Endothelial cell of umbilical vein (primary cell): ENCODE measurements at regions not wholly inside any gene's neighbourhood (a gene's known extent, or its start where the extent isn't known, plus 50 kb on each side); places are given as distances from the start of the nearest gene placed in this dataset.

Experiments used
- BruUV-seq: library from RNA; stranded (reverse); fragments of 400-500 nt; replicated peaks from 2 replicates; lab custom pipeline; 2021; lab: Mats Ljungman, UMichigan
- CTCF ChIA-PET: fragments of 300-600, 350-600 bp; sonication (Branson Sonifier 250); formaldehyde crosslinking; loops from one replicate; lab custom pipeline; 2021; ENCODE audit warnings: antibody characterized with exemption, inconsistent platforms; lab: Charles Lee
- POLR2A ChIA-PET: fragments of 300-600, 350-600 bp; sonication (Branson Sonifier 250); formaldehyde crosslinking; loops from one replicate; lab custom pipeline; 2021; ENCODE audit warnings: antibody characterized with exemption, inconsistent platforms; lab: Charles Lee
- DNase-seq: peaks from one replicate; pipeline ENCODE4 v3.0.0-alpha.2; 2011; ENCODE audit warnings: low read depth, low spot score
- FAIRE-seq: peaks from 2 replicates; lab custom pipeline; 2011; peaks lifted over from hg19 to GRCh38; lab: Jason Lieb, UNC
- H2AFZ ChIP-seq: 2 replicates; pipeline ENCODE4 v1.6.0; 2012; ENCODE audit warnings: low read depth, low read length, control low read depth, inconsistent platforms
- H3K27ac ChIP-seq: 2 replicates; pipeline ENCODE4 v1.5.1; 2011; ENCODE audit warnings: low read depth, mild to moderate bottlenecking, control low read depth, low read length, moderate library complexity; ENCODE audit not compliant: insufficient read depth
- H3K27me3 ChIP-seq, 2 experiments: 2 replicates each; pipeline versions ENCODE4 v1.6.0 to v1.6.1; 2011; ENCODE audit warnings: low read length in 2 of 2, mixed read lengths in 1 of 2; ENCODE audit not compliant: control insufficient read depth in 2 of 2, insufficient read depth in 2 of 2
- H3K36me3 ChIP-seq, 2 experiments: 2 replicates in 1 of 2; 3 replicates in 1 of 2; pipeline ENCODE4 v1.5.1; 2011; ENCODE audit warnings: low read length in 2 of 2, mild to moderate bottlenecking in 1 of 2, moderate library complexity in 1 of 2; ENCODE audit not compliant: control insufficient read depth in 2 of 2, insufficient read depth in 2 of 2; ENCODE audit errors: extremely low read depth in 1 of 2
- H3K4me1 ChIP-seq: 3 replicates; pipeline ENCODE4 v1.5.1; 2011; ENCODE audit warnings: mild to moderate bottlenecking, low read length; ENCODE audit not compliant: control insufficient read depth, insufficient read depth; ENCODE audit errors: extremely low read depth
- H3K4me2 ChIP-seq: 2 replicates; pipeline ENCODE4 v1.6.1; 2011; ENCODE audit warnings: low read length, control low read depth, mixed read lengths; ENCODE audit not compliant: insufficient read depth
- H3K4me3 ChIP-seq, 3 experiments: fragments of 200-600 bp in 1 of 3; sonication (generic), shearing (Covaris generic) in 1 of 3; replicated peaks in 1 of 3; 2 replicates each; pipeline ENCODE4 v1.5.1; 2011 to 2016; ENCODE audit warnings: control low read depth in 3 of 3, low read length in 3 of 3, mild to moderate bottlenecking in 2 of 3, inconsistent platforms in 1 of 3, low read depth in 1 of 3, moderate library complexity in 1 of 3; ENCODE audit not compliant: insufficient read depth in 1 of 3
- H3K79me2 ChIP-seq: 2 replicates; pipeline ENCODE4 v1.6.0; 2012; ENCODE audit warnings: low read length, inconsistent platforms; ENCODE audit not compliant: control insufficient read depth, insufficient read depth
- H3K9ac ChIP-seq: replicated peaks from 2 replicates; pipeline ENCODE3; 2011; ENCODE audit warnings: low read length, control low read depth; ENCODE audit not compliant: insufficient read depth; ENCODE audit errors: extremely low read depth
- H3K9me1 ChIP-seq: replicated peaks from 3 replicates; pipeline ENCODE4 v1.6.0; 2011; ENCODE audit warnings: mild to moderate bottlenecking, low read length; ENCODE audit not compliant: control insufficient read depth, insufficient read depth; ENCODE audit errors: extremely low read depth
- H3K9me3 ChIP-seq: replicated peaks from 2 replicates; pipeline ENCODE4 v1.5.1; 2012; ENCODE audit warnings: low read length, inconsistent platforms; ENCODE audit not compliant: control insufficient read depth, insufficient read depth
- H4K20me1 ChIP-seq: replicated peaks from 2 replicates; pipeline ENCODE3; 2011; ENCODE audit warnings: mild to moderate bottlenecking, low read length; ENCODE audit not compliant: control insufficient read depth, insufficient read depth; ENCODE audit errors: extremely low read depth
- EZH2 ChIP-seq: IDR thresholded peaks from 2 replicates; pipeline ENCODE4 v1.6.1; 2012; ENCODE audit warnings: borderline replicate concordance, low read depth, mild to moderate bottlenecking, moderate library complexity, low read length, inconsistent platforms; ENCODE audit not compliant: severe bottlenecking
- FOS ChIP-seq: IDR thresholded peaks from 2 replicates; pipeline ENCODE4 v1.6.1; 2011; ENCODE audit warnings: mild to moderate bottlenecking, low read length, moderate library complexity, borderline replicate concordance; ENCODE audit not compliant: insufficient read depth
- GATA2 ChIP-seq: IDR thresholded peaks from 2 replicates; pipeline ENCODE4 v1.7.0; 2011; ENCODE audit warnings: low read depth, mild to moderate bottlenecking, moderate library complexity, mixed read lengths, low read length; ENCODE audit not compliant: insufficient read length, insufficient read depth
- JUN ChIP-seq: IDR thresholded peaks from 2 replicates; pipeline ENCODE4 v1.6.1; 2011; ENCODE audit warnings: borderline replicate concordance, low read depth; ENCODE audit not compliant: insufficient read length, insufficient read depth
- MYC ChIP-seq: IDR thresholded peaks from one replicate; pipeline ENCODE4 v1.6.1; 2011; ENCODE audit warnings: mild to moderate bottlenecking, low read depth, low read length
- POLR2A ChIP-seq: IDR thresholded peaks from 2 replicates; pipeline ENCODE4 v1.6.1; 2012; ENCODE audit warnings: low read depth, mild to moderate bottlenecking, control low read depth, low read length
- POLR2AphosphoS5 ChIP-seq: IDR thresholded peaks from 2 replicates; pipeline ENCODE4 v1.6.1; 2012; ENCODE audit warnings: low read depth, mild to moderate bottlenecking, control low read depth, low read length, moderate library complexity; ENCODE audit not compliant: insufficient read depth
- dilution Hi-C: fragments of 300-500 bp; cut with MboI; formaldehyde crosslinking; loops from one replicate; pipeline ENCODE4 v1.15.0; 2019; ENCODE audit warnings: low sequenced_read_pairs; ENCODE audit not compliant: extremely low pct_ligation_motif_present
- intact Hi-C: fragments of 100-400 bp; cut with micrococcal nuclease; formaldehyde crosslinking; loops from one replicate; pipeline ENCODE4 v1.10.0; 2022
- TF ChIP-seq, protein P1 (sequence below): IDR thresholded peaks from 2 replicates; pipeline ENCODE4 v1.6.1; 2011; ENCODE audit not compliant: insufficient read depth, insufficient read length

DNA sequence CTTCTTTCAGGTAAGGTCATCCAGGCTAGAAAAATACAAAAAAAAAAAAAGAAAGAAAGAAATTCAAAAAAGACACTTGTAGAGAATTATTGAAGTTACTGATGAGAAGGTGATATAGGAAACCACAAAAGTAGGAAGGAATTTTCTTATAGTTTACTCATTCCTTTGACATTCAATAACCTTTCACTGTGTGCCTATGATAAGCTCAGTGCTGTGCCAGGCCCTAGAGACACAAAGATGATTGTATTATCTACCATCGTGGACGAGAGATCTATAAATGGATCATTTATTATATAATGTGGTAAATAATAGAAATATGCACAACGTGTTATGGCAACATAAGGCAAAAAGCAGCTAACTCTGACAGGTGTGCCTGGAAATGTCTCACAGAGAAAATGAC, 109.6 kb upstream of the NGF start:
- Histone ChIP-seq H2AFZ (no peak overlapping the region), H3K4me1 (no peaks in the 10 kb centered on the region), H3K4me3 (no peak overlapping the region), H3K4me2 (no peak overlapping the region), H3K27ac (no peak overlapping the region), H3K79me2 (no peaks in the 10 kb centered on the region), H3K9me1 (no peaks in the 10 kb centered on the region), H4K20me1 (no peaks in the 10 kb centered on the region), H3K36me3 (no peaks in the 10 kb centered on the region), H3K9me3 (no peaks in the 10 kb centered on the region), H3K9ac (no peak overlapping the region), H3K27me3 (peaks cover 0 to 4% of the 10 kb centered on the region in 2 experiments)
- DNase-seq (no peak), FAIRE-seq (no peak)
- no TSS peak for BruUV-seq
- ChIA-PET POLR2A (no interaction called here), CTCF (interaction anchor here (1.4 to 2.1 kb wide), 2 partner anchors 18 to 22 kb away, joined by 3 to 15 read pairs; no protein-coding TSS in a partner anchor)
- no peak for TF ChIP-seq POLR2A
- TF ChIP-seq, protein P1, sequence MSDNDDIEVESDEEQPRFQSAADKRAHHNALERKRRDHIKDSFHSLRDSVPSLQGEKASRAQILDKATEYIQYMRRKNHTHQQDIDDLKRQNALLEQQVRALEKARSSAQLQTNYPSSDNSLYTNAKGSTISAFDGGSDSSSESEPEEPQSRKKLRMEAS = no peak
- TF ChIP-seq JUN = no peak
- no peak for TF ChIP-seq EZH2
- TF ChIP-seq MYC = no peak
- TF ChIP-seq POLR2AphosphoS5 = no peak
- no peak for TF ChIP-seq FOS
- TF ChIP-seq GATA2 = no peak
- intact Hi-C loops (loop anchor here (10.0 kb wide), 1 partner anchor 63 kb away; no protein-coding TSS in a partner anchor), dilution Hi-C loops (no loop called here)

DNA sequence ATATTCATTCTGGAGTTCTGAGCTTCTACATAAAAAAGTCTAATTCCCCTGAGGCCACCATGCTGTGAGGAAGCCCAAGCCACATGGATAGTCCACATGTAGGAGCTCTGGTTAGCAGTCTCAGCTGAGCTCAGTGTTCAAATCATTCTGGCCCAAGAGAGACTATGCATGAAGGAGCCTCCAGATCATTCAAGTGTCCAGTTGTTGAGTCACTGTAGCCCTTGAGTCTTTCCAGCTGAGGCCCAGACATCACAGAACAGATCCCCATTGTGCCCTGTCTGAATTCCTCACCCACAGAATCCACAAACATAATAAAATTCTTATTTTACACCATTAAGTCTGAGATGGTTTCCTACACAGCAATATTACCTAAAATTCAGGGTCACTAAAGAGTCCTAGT, 107.0 kb upstream of the NGF start:
- BruUV-seq = no TSS peak
- Histone ChIP-seq H3K9me3 (no peaks in the 10 kb centered on the region), H3K79me2 (no peaks in the 10 kb centered on the region), H3K27ac (no peak overlapping the region), H3K36me3 (no peaks in the 10 kb centered on the region), H3K9ac (no peak overlapping the region), H2AFZ (no peak overlapping the region), H3K4me1 (no peaks in the 10 kb centered on the region), H3K4me3 (no peak overlapping the region), H3K9me1 (no peaks in the 10 kb centered on the region), H3K4me2 (no peak overlapping the region), H3K27me3 (peaks cover 0 to 4% of the 10 kb centered on the region in 2 experiments), H4K20me1 (no peaks in the 10 kb centered on the region)
- no peak for DNase-seq
- no peak for FAIRE-seq
- intact Hi-C loops = loop anchor here (10.0 kb wide), 1 partner anchor 60 kb away; no protein-coding TSS in a partner anchor
- POLR2A ChIA-PET = no interaction called here
- CTCF ChIA-PET = interaction anchor here (0.9 kb wide), 1 partner anchor 25 kb away, joined by 3 read pairs; no protein-coding TSS in a partner anchor
- no peak for TF ChIP-seq MYC
- dilution Hi-C loops = no loop called here
